HG03575 (cell line): ENCODE measurements at regions not wholly inside any gene's neighbourhood (a gene's known extent, or its start where the extent isn't known, plus 50 kb on each side); places are given as distances from the start of the nearest gene placed in this dataset.

Experiments
- ATAC-seq: cut with Tn5 transposase; IDR thresholded peaks from one replicate; pipeline ENCODE4 v1.9.1; 2021; ENCODE audit not compliant: unreplicated experiment, insufficient number of reproducible peaks, low FRiP score; ENCODE audit errors: extremely low read depth

- ATAC-seq: no peak
Observed at GRCh38 chr1:37393173-37394120, 80.9 kb upstream of the ZC3H12A start.

GRCh38 chr1:37394574-37395464 lies 79.6 kb upstream of the ZC3H12A start:
- no peak for ATAC-seq

GRCh38 chr1:37398096-37398495 lies 76.3 kb upstream of the ZC3H12A start:
- no peak for ATAC-seq

GRCh38 chr1:37399205-37399604 lies 75.2 kb upstream of the ZC3H12A start:
- no peak for ATAC-seq

- no peak for ATAC-seq
Observed at GRCh38 chr1:37399830-37400464, 74.4 kb upstream of the ZC3H12A start.

GRCh38 chr1:37400466-37401225 lies 73.7 kb upstream of the ZC3H12A start:
- no peak for ATAC-seq

- ATAC-seq: no peak
Observed at GRCh38 chr1:37403166-37403565, 71.2 kb upstream of the ZC3H12A start.

GRCh38 chr1:37404711-37405110 lies 69.7 kb upstream of the ZC3H12A start:
- ATAC-seq: no peak

- ATAC-seq: no peak
Observed at GRCh38 chr1:37410105-37410504, 64.3 kb upstream of the ZC3H12A start.

- ATAC-seq: no peak
Observed at GRCh38 chr1:37410815-37411214, 63.6 kb upstream of the ZC3H12A start.

GRCh38 chr1:37415611-37416244 lies 58.7 kb upstream of the ZC3H12A start:
- no peak for ATAC-seq

- no peak for ATAC-seq
Observed at GRCh38 chr1:37420456-37420855, 53.9 kb upstream of the ZC3H12A start.

GRCh38 chr1:37423810-37424209 lies 50.6 kb upstream of the ZC3H12A start:
- ATAC-seq: no peak

GRCh38 chr1:37424523-37424922 lies 49.9 kb upstream of the ZC3H12A start:
- no peak for ATAC-seq
